ENCODE measurements at regions not wholly inside any gene's neighbourhood (a gene's known extent, or its start where the extent isn't known, plus 50 kb on each side); places are given as distances from the start of the nearest gene placed in this dataset.

- TF ChIP-seq, protein P1, sequence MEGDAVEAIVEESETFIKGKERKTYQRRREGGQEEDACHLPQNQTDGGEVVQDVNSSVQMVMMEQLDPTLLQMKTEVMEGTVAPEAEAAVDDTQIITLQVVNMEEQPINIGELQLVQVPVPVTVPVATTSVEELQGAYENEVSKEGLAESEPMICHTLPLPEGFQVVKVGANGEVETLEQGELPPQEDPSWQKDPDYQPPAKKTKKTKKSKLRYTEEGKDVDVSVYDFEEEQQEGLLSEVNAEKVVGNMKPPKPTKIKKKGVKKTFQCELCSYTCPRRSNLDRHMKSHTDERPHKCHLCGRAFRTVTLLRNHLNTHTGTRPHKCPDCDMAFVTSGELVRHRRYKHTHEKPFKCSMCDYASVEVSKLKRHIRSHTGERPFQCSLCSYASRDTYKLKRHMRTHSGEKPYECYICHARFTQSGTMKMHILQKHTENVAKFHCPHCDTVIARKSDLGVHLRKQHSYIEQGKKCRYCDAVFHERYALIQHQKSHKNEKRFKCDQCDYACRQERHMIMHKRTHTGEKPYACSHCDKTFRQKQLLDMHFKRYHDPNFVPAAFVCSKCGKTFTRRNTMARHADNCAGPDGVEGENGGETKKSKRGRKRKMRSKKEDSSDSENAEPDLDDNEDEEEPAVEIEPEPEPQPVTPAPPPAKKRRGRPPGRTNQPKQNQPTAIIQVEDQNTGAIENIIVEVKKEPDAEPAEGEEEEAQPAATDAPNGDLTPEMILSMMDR (conservative IDR thresholded peaks at IDR 0.05) = no peak
- TF ChIP-seq EZH2 (IDR thresholded peaks at IDR 0.05; ENCODE audit: low read depth) = no peak
Measured at GRCh38 chr15:87667643-87668042, 588.9 kb downstream of the NTRK3 start.

Measured in PC-9 (cell line).